Ishikawa (cell line): ENCODE measurements at regions not wholly inside any gene's neighbourhood (a gene's known extent, or its start where the extent isn't known, plus 50 kb on each side); places are given as distances from the start of the nearest gene placed in this dataset.

Experiments used
- CEBPB ChIP-seq: IDR thresholded peaks from 2 replicates; pipeline ENCODE4 v1.6.1; 2012
- CREB1 ChIP-seq: IDR thresholded peaks from 2 replicates; pipeline ENCODE4 v1.6.1; 2012; ENCODE audit warnings: low read depth
- EGR1 ChIP-seq: IDR thresholded peaks from 2 replicates; pipeline ENCODE4 v1.6.1; 2012
- EP300 ChIP-seq: IDR thresholded peaks from 2 replicates; pipeline ENCODE4 v1.6.1; 2012; ENCODE audit warnings: borderline replicate concordance
- FOXM1 ChIP-seq: IDR thresholded peaks from 2 replicates; pipeline ENCODE4 v1.6.1; 2012; ENCODE audit warnings: low read depth, borderline replicate concordance
- NFIC ChIP-seq: IDR thresholded peaks from 2 replicates; pipeline ENCODE4 v1.6.1; 2012
- RAD21 ChIP-seq: IDR thresholded peaks from 2 replicates; pipeline ENCODE4 v1.6.1; 2012; ENCODE audit warnings: low read depth
- TAF1 ChIP-seq: IDR thresholded peaks from 2 replicates; pipeline ENCODE4 v1.6.1; 2012; ENCODE audit warnings: low read depth, mild to moderate bottlenecking
- TCF12 ChIP-seq: IDR thresholded peaks from 2 replicates; pipeline ENCODE4 v1.6.1; 2012; ENCODE audit warnings: low read depth
- TEAD4 ChIP-seq: IDR thresholded peaks from 2 replicates; pipeline ENCODE4 v1.6.1; 2012
- YY1 ChIP-seq: IDR thresholded peaks from 2 replicates; pipeline ENCODE4 v1.6.1; 2012; ENCODE audit warnings: low read depth
- ZBTB7A ChIP-seq: IDR thresholded peaks from 2 replicates; pipeline ENCODE4 v1.6.1; 2012; ENCODE audit warnings: low read depth
- TF ChIP-seq, protein P1 (sequence below): IDR thresholded peaks from 2 replicates; pipeline ENCODE4 v1.6.1; 2012
- TF ChIP-seq, protein P2 (sequence below): IDR thresholded peaks from 2 replicates; pipeline ENCODE4 v1.6.1; 2012
- TF ChIP-seq, protein P3 (sequence below): IDR thresholded peaks from 2 replicates; pipeline ENCODE4 v1.6.1; 2012; ENCODE audit warnings: low read depth, mild to moderate bottlenecking

DNA sequence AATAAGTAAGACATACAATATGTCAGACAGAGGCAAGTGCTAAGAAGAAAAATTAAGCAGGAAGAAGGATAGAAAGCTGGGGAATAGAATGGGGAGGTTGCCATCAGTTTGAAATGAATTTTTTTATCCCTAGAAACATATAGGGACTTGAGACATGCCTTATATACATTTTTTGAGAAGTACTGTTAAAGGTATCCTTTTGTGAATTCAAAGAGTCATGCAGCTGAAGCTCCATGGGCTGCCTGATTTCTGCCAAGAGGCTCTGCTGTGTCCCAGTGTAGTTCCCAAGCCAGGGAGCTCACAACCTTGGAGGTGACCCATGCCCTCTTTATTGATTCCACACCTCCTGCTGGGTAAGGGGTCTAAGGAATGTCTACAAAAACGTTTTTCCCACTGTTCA, 564.6 kb upstream of the DIPK2B start:
- no peak for TF ChIP-seq CEBPB
- no peak for TF ChIP-seq EGR1
- TF ChIP-seq YY1 = no peak
- TF ChIP-seq TEAD4 = no peak
- TF ChIP-seq, protein P1, sequence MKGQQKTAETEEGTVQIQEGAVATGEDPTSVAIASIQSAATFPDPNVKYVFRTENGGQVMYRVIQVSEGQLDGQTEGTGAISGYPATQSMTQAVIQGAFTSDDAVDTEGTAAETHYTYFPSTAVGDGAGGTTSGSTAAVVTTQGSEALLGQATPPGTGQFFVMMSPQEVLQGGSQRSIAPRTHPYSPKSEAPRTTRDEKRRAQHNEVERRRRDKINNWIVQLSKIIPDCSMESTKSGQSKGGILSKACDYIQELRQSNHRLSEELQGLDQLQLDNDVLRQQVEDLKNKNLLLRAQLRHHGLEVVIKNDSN = no peak
- TF ChIP-seq NFIC = no peak
- no peak for TF ChIP-seq EP300
- TF ChIP-seq CREB1 = no peak
- TF ChIP-seq, protein P2, sequence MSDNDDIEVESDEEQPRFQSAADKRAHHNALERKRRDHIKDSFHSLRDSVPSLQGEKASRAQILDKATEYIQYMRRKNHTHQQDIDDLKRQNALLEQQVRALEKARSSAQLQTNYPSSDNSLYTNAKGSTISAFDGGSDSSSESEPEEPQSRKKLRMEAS = no peak
- no peak for TF ChIP-seq ZBTB7A
- no peak for TF ChIP-seq TAF1
- TF ChIP-seq, protein P3, sequence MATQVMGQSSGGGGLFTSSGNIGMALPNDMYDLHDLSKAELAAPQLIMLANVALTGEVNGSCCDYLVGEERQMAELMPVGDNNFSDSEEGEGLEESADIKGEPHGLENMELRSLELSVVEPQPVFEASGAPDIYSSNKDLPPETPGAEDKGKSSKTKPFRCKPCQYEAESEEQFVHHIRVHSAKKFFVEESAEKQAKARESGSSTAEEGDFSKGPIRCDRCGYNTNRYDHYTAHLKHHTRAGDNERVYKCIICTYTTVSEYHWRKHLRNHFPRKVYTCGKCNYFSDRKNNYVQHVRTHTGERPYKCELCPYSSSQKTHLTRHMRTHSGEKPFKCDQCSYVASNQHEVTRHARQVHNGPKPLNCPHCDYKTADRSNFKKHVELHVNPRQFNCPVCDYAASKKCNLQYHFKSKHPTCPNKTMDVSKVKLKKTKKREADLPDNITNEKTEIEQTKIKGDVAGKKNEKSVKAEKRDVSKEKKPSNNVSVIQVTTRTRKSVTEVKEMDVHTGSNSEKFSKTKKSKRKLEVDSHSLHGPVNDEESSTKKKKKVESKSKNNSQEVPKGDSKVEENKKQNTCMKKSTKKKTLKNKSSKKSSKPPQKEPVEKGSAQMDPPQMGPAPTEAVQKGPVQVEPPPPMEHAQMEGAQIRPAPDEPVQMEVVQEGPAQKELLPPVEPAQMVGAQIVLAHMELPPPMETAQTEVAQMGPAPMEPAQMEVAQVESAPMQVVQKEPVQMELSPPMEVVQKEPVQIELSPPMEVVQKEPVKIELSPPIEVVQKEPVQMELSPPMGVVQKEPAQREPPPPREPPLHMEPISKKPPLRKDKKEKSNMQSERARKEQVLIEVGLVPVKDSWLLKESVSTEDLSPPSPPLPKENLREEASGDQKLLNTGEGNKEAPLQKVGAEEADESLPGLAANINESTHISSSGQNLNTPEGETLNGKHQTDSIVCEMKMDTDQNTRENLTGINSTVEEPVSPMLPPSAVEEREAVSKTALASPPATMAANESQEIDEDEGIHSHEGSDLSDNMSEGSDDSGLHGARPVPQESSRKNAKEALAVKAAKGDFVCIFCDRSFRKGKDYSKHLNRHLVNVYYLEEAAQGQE = no peak

DNA sequence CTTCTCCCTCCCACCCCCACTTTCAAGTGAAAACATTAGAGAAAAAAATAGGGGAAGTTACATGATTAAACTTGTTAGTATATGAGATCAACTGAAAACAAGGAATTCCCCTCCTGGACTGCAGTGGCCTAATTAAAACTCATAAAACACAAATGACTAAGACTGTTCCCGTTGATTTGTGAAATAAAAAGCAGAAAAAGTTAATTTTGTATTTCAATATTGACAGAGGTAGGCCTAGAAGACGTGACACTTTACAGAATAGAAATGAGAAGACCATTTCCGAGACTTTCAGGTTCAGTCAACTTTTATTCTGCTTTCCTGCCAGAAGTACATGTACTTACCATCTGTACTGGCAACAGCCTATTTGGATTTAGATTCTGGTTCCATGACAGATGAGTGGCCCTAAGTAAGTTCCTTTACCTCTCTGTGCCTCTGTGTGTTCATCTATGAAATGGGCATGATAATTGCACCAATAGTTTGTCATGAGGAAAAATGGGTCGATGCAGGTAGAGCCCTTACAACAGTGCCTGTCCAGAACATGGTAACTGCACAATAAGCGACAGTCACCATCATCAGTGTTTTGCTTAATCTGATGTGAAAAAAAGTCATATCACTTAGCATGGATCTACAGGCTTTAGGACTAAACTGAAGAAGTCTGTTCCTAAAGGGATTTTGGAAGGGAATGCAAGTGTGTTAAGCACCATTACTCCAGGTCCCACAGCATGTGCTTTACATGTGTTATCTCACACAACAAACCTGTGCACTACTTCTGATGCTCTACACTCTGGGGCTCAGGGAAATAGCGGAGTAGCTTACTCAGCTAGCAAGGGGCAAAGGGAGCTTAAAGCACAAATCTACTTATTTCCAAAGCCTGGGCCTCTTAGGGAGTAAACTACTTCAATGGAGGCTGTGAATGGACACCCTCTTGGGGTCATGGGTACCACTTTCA, 562.3 kb upstream of the DIPK2B start:
- TF ChIP-seq CEBPB = no peak
- TF ChIP-seq EGR1 = no peak
- no peak for TF ChIP-seq RAD21
- no peak for TF ChIP-seq ZBTB7A
- no peak for TF ChIP-seq EP300
- TF ChIP-seq, protein P1 = no peak
- TF ChIP-seq TEAD4 = no peak

DNA sequence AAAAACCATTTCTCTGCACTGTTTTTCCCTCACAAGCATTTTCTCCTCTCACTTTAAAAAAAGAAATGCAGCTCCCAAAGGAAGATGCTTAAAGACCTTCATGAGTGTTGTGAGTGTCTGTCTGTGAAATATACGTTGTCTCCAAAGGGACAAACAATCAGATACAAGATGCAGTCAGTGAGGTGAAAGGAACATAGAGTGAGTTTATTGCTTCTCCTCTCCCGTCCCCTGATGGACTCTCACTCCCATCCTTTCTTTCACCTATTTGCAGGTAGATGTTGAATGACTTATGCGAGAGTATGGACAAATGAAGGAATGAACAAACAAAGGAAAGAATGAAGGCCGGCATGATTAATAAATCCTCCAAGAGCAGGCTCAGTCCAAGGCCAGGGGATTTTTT, 561.2 kb upstream of the DIPK2B start:
- no peak for TF ChIP-seq TEAD4
- TF ChIP-seq, protein P2 = no peak

DNA sequence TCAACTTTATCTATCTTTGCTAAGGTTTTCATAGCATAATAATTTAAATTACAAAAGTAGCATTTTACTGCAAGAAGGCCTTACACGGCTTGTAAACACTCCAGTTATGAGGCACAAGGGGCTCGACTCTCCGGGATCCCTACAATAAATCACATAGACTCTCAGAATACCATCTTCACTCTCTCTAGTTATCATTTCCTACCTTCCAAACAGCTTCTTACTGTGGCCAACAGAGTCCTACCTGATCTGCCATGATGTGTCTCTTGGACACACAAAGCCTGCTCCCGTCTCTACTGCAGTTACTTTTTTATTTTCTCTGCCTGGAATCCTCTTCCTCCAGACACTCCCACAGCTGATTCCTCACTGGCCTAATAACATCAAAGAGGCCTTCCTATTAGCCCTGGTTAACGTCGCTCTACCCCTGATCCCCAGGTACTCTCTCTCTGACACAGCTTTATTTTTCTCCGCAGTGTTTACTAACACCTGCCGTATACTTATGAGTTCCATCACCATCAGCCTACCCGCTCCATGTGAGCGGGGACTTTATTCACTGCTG, 559.6 kb upstream of the DIPK2B start:
- TF ChIP-seq, protein P2 = no peak
- TF ChIP-seq NFIC (no peak), FOXM1 (no peak), TAF1 (no peak), EP300 (no peak), YY1 (no peak), ZBTB7A (no peak), TCF12 (no peak), TEAD4 (no peak), RAD21 (no peak), CREB1 (no peak), CEBPB (no peak), EGR1 (no peak)
- TF ChIP-seq, protein P1 = no peak
- TF ChIP-seq, protein P3 = no peak

DNA sequence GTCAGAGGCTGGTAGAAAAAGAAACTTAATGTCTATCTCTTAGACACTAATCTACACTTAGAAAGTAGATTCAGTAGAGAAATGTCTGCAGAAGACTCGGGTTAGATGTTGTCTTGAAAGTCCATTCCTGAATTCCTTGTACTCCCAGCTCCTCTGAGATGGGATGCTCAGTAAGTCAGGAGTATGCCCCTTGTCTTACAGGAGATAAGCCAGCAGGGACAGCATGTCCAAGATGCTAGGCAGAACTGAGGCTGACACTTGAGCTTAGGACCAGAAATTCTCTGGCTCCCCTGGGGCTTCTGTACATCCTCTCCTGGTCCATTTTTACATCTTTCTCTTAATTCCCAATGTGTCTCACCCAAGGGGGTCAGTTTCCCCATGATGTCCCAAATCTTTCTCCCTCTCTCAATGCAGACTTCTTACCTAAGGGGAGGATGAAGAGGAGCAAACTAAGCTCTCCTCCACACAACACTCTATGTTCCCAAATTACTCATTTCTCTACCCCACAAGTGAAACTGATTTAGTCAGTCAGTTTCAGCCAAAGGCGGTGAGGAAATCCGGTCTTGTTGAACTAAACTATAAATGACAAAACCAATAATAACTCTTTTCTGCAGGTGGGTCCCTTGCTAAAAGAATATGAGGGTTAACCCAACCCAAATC, 558.2 kb upstream of the DIPK2B start:
- no peak for TF ChIP-seq EGR1
- TF ChIP-seq FOXM1 = no peak
- TF ChIP-seq, protein P3 = no peak
- no peak for TF ChIP-seq EP300
- no peak for TF ChIP-seq CEBPB
- no peak for TF ChIP-seq ZBTB7A
- TF ChIP-seq TAF1 = no peak
- TF ChIP-seq CREB1 = no peak
- no peak for TF ChIP-seq TEAD4
- TF ChIP-seq RAD21 = no peak
